AG10803 (cell line): ENCODE measurements at regions not wholly inside any gene's neighbourhood (a gene's known extent, or its start where the extent isn't known, plus 50 kb on each side); places are given as distances from the start of the nearest gene placed in this dataset.

Experiments used
- DNase-seq: peaks from one replicate; pipeline ENCODE4 v3.0.0; 2010; ENCODE audit warnings: low read depth
- H3K4me3 ChIP-seq: 2 replicates; pipeline ENCODE4 v1.5.1; 2011; ENCODE audit warnings: mild to moderate bottlenecking, low read length, control low read depth
- TF ChIP-seq, protein P1 (sequence below): conservative IDR thresholded peaks from 2 replicates; pipeline ENCODE4 v1.5.1; 2011; ENCODE audit warnings: mild to moderate bottlenecking, low read length, control low read depth, inconsistent platforms

DNA sequence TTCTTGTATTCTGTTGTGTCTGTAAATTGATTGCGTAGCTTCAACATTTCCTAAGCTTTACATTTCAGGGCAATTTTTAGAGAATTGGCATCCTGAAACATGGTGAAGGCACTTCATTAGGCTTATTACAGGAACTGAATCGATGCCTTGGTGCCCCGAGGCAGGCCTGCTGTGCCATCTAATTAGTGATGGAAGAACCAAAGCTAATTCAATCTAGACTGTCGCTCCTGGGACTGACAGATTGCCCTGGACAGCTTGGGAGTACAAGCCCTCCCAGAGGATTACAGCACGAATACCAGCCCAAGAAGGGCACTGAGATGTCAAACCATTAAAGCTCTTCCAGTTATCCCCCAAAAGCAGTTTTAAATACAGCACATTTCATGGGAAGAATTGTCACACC, 243.2 kb upstream of the ZC3H12C start:
- no peak overlapping the region for H3K4me3 ChIP-seq
- TF ChIP-seq, protein P1, sequence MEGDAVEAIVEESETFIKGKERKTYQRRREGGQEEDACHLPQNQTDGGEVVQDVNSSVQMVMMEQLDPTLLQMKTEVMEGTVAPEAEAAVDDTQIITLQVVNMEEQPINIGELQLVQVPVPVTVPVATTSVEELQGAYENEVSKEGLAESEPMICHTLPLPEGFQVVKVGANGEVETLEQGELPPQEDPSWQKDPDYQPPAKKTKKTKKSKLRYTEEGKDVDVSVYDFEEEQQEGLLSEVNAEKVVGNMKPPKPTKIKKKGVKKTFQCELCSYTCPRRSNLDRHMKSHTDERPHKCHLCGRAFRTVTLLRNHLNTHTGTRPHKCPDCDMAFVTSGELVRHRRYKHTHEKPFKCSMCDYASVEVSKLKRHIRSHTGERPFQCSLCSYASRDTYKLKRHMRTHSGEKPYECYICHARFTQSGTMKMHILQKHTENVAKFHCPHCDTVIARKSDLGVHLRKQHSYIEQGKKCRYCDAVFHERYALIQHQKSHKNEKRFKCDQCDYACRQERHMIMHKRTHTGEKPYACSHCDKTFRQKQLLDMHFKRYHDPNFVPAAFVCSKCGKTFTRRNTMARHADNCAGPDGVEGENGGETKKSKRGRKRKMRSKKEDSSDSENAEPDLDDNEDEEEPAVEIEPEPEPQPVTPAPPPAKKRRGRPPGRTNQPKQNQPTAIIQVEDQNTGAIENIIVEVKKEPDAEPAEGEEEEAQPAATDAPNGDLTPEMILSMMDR = no peak
- no peak for DNase-seq

GRCh38 chr11:109851780-109852390, 241.3 kb upstream of the ZC3H12C start:
- TF ChIP-seq, protein P1 = no peak
- DNase-seq = no peak
- H3K4me3 ChIP-seq = no peak overlapping the region

- H3K4me3 ChIP-seq = no peak overlapping the region
- TF ChIP-seq, protein P1 = peak; percentile 80
- DNase-seq = peak; percentile 81
These were observed 239.9 kb upstream of the ZC3H12C start for GRCh38 chr11:109853156-109853776.

DNA sequence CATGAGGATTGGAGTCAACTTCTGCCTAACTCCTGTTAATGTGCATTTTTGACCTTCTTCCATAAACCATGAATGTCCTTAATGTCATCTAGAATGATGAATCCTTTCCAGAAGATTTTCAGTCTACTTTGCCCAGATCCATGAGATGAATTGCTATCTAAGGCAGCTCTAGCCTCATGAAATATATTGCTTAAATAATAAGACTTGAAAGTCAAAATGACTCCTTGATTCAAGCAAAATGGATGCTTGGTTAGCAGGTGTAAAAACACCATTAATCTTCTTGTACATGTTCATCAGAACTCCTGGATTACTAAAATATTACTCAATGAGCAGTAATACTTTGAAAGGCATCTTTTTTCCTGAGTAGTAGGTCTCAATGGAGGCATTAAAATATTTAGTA, 238.5 kb upstream of the ZC3H12C start:
- TF ChIP-seq, protein P1 = no peak
- peak; percentile 83 for DNase-seq
- no peak overlapping the region for H3K4me3 ChIP-seq

DNA sequence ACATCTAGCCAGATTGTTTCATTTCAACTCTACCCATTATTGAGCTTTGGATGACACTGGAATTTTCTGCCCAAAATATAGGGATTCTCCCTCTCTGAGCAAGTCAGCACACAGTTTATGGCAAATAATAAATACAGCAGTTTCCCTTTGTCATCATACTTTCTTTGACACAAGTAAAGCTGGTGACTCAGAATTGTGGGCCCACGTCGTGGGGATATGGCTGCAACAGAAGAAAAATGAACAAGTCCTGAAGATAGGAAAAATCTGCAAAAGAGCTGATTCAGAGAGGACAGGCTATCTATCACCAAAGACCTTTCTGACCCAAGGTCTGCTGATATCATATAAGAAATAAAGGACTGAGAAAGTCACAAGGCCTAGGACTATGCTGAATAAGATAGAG, 236.3 kb upstream of the ZC3H12C start:
- no peak for DNase-seq
- H3K4me3 ChIP-seq = no peak overlapping the region
- TF ChIP-seq, protein P1 = no peak

GRCh38 chr11:109857637-109858036, 235.6 kb upstream of the ZC3H12C start:
- TF ChIP-seq, protein P1 = no peak
- H3K4me3 ChIP-seq = no peak overlapping the region
- DNase-seq = no peak

DNA sequence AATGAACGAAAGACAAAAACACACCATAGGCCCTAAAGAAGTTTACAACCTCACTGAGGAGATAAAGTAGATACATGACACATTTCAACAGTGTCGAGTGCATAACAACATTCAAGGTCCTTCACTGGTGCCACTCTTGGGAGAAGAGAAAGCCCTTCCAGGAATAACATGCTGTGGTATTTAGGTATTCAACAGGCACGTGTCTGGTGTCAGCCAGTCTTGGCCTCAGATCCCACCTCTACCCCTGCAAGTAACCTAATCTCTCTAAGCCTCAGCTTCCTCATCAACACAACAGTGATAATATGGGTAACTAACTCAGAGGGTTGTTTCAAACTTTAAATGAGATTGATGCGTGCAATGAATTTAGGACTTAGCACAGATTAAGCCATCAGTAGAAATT, 235.0 kb upstream of the ZC3H12C start:
- TF ChIP-seq, protein P1 = no peak
- H3K4me3 ChIP-seq = no peak overlapping the region
- no peak for DNase-seq
